Activated T-helper 17 cell treated with anti-CD3 and anti-CD28 coated beads, Interleukin-2, amount 50 U/mL, for 72 hours (primary cell): ENCODE measurements at regions not wholly inside any gene's neighbourhood (a gene's known extent, or its start where the extent isn't known, plus 50 kb on each side); places are given as distances from the start of the nearest gene placed in this dataset.

Experiments used
- ATAC-seq: fragments of 150-1000 bp; cut with Tn5 transposase; replicated peaks from 2 replicates; pipeline ENCODE4 v1.10.0; 2021; ENCODE audit warnings: mild to moderate bottlenecking, moderate library complexity
- H3K27ac Mint-ChIP-seq: one replicate; pipeline ENCODE4 v1.8.0; 2022; ENCODE audit warnings: mixed read lengths
- H3K27me3 Mint-ChIP-seq: one replicate; pipeline ENCODE4 v1.8.0; 2022; ENCODE audit warnings: mixed read lengths
- H3K36me3 Mint-ChIP-seq: one replicate; pipeline ENCODE4 v1.8.0; 2022; ENCODE audit warnings: low read depth, mild to moderate bottlenecking, mixed read lengths
- H3K4me1 Mint-ChIP-seq: one replicate; pipeline ENCODE4 v1.8.0; 2022; ENCODE audit warnings: mixed read lengths
- H3K4me3 Mint-ChIP-seq: one replicate; pipeline ENCODE4 v1.8.0; 2022; ENCODE audit warnings: mild to moderate bottlenecking, mixed read lengths
- H3K9me3 Mint-ChIP-seq: one replicate; pipeline ENCODE4 v1.8.0; 2022; ENCODE audit warnings: mixed read lengths

- H3K27ac Mint-ChIP-seq, result no peak overlapping the region
- H3K4me1 Mint-ChIP-seq, result no peaks in the 10 kb centered on the region
- ATAC-seq, result no peak
- no peak overlapping the region for H3K4me3 Mint-ChIP-seq
- H3K27me3 Mint-ChIP-seq, result no peaks in the 10 kb centered on the region
- H3K9me3 Mint-ChIP-seq, result no peaks in the 10 kb centered on the region
- H3K36me3 Mint-ChIP-seq, result no peaks in the 10 kb centered on the region
Measured at GRCh38 chr15:66952756-66953522, 112.5 kb upstream of the SMAD3 start.

DNA sequence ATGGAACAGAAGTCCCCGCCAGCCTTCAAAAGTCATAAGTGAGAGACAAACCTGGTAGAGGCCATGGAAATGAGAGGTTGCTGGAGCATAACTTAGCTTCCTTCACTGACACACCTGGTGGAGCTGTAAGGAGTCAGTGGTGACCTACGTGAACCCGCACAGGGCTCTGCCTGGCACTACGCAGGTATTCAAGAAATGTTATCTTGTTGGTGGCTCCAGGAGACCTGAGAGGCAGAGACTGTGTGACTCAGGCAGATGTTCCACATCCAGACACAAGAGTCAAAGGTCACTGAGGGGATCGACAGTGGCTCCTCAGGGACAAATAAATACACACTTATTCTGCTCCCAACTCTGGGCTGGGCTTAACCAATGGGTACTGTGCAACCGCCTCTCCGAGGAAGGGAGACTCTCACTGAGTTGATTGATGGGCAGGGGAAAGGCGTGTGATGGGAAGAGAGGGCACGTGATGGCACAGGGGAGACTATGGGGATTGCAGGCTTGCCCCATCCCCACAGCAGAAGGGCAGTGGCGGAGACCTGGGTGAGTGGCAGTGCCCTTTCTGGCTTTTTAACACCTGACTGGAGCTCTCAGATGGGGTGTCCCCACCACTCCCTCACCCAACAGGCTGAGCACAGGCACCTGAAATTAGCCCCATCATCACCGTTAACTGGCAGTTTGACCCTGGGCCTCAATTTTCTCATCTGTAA is 111.7 kb upstream of the SMAD3 start:
- no peaks in the 10 kb centered on the region for H3K4me1 Mint-ChIP-seq
- no peak for ATAC-seq
- no peaks in the 10 kb centered on the region for H3K9me3 Mint-ChIP-seq
- H3K4me3 Mint-ChIP-seq, result no peak overlapping the region
- H3K27ac Mint-ChIP-seq, result no peak overlapping the region
- H3K36me3 Mint-ChIP-seq, result no peaks in the 10 kb centered on the region
- H3K27me3 Mint-ChIP-seq, result no peaks in the 10 kb centered on the region

DNA sequence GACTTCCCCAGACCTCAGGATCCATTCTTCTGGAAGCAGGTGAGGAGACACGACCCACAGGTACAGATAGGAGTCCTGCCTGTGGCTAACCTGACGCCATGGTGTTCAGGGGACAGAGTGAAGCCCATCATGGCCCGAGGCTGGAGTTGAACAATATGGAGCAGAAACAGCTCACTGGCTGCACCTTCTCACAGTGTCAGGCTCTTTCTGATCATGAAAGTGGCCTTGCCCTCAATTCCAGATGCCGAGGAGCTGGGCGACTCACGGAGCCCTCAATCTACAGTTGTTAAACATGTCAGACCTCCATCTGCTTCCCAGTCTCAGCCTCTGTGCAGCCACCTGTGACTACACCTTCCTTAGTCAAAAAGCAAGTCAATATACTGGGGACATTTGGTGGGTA is 110.8 kb upstream of the SMAD3 start:
- H3K4me3 Mint-ChIP-seq, result no peak overlapping the region
- no peak for ATAC-seq
- H3K27me3 Mint-ChIP-seq, result no peaks in the 10 kb centered on the region
- no peaks in the 10 kb centered on the region for H3K4me1 Mint-ChIP-seq
- no peak overlapping the region for H3K27ac Mint-ChIP-seq
- H3K36me3 Mint-ChIP-seq, result no peaks in the 10 kb centered on the region
- H3K9me3 Mint-ChIP-seq, result no peaks in the 10 kb centered on the region

GRCh38 chr15:66955001-66955516 is 110.3 kb upstream of the SMAD3 start:
- H3K27ac Mint-ChIP-seq, result no peak overlapping the region
- ATAC-seq, result no peak
- no peak overlapping the region for H3K4me3 Mint-ChIP-seq
- no peaks in the 10 kb centered on the region for H3K9me3 Mint-ChIP-seq
- no peaks in the 10 kb centered on the region for H3K27me3 Mint-ChIP-seq
- no peaks in the 10 kb centered on the region for H3K4me1 Mint-ChIP-seq
- H3K36me3 Mint-ChIP-seq, result no peaks in the 10 kb centered on the region

- Mint-ChIP-seq H3K27me3 (no peaks in the 10 kb centered on the region), H3K27ac (no peak overlapping the region), H3K4me1 (no peaks in the 10 kb centered on the region), H3K4me3 (no peak overlapping the region), H3K9me3 (no peaks in the 10 kb centered on the region), H3K36me3 (no peaks in the 10 kb centered on the region)
- peak; percentile 42 for ATAC-seq
Measured at GRCh38 chr15:66955871-66956585, 109.4 kb upstream of the SMAD3 start.

DNA sequence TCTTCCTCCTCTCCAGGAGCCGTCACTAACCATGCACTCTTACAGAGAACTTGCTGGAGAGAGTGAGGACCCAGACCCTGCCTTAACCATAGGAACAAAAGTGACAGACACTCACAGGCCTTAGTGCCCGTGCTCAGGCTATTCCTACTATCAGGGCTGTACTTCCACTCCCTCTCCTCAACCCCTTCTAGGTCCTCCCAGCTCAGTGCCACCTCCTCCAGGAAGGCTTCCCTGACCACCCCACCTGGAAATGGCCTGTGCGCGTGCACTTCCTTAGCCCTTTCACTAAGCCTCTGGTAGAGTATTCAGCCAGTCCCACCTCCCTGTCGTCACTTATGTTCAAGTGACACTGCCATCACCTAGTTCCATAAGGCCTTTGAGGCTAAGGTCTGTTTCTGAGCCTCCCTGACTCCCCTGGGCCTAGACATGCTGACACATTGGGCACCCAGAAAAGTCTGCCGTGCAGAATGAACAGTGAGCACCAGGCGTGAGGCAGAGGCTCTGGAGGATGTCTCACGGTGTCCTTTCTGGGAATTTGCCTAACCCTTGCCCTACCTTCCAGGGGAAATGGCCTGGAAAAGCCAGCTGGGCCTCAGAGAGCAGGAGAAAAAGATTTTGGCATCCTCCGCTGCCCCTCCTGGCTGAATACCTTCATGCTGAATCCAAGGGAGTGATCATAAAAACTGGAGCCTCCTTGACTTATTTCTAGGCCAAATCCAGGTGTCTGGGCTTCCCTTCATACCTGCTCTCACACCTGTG is 108.6 kb upstream of the SMAD3 start:
- H3K4me1 Mint-ChIP-seq, result no peaks in the 10 kb centered on the region
- ATAC-seq, result no peak
- no peaks in the 10 kb centered on the region for H3K27me3 Mint-ChIP-seq
- H3K36me3 Mint-ChIP-seq, result no peaks in the 10 kb centered on the region
- H3K4me3 Mint-ChIP-seq, result no peak overlapping the region
- H3K27ac Mint-ChIP-seq, result no peak overlapping the region
- H3K9me3 Mint-ChIP-seq, result no peaks in the 10 kb centered on the region

DNA sequence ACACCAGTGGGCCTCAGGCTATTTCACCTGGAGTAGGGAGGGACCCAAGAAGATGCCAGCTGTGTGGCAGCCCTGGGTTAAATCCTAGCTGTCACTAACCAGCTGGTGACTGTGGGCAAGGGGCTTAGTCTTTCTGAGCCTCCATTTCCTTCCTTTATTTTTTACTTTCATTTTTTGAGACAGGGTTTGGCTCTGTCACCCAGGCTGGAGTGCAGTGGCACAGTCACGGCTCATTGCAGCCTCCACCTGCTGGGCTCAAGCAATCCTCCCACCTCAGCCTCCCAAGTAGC is 108.0 kb upstream of the SMAD3 start:
- H3K4me3 Mint-ChIP-seq, result no peak overlapping the region
- ATAC-seq, result no peak
- H3K36me3 Mint-ChIP-seq, result no peaks in the 10 kb centered on the region
- H3K9me3 Mint-ChIP-seq, result no peaks in the 10 kb centered on the region
- H3K27ac Mint-ChIP-seq, result no peak overlapping the region
- H3K4me1 Mint-ChIP-seq, result no peaks in the 10 kb centered on the region
- H3K27me3 Mint-ChIP-seq, result no peaks in the 10 kb centered on the region

- no peaks in the 10 kb centered on the region for H3K27me3 Mint-ChIP-seq
- ATAC-seq, result no peak
- H3K27ac Mint-ChIP-seq, result no peak overlapping the region
- H3K4me1 Mint-ChIP-seq, result no peaks in the 10 kb centered on the region
- no peaks in the 10 kb centered on the region for H3K36me3 Mint-ChIP-seq
- no peak overlapping the region for H3K4me3 Mint-ChIP-seq
- no peaks in the 10 kb centered on the region for H3K9me3 Mint-ChIP-seq
Measured at GRCh38 chr15:66959066-66959465, 106.3 kb upstream of the SMAD3 start.

DNA sequence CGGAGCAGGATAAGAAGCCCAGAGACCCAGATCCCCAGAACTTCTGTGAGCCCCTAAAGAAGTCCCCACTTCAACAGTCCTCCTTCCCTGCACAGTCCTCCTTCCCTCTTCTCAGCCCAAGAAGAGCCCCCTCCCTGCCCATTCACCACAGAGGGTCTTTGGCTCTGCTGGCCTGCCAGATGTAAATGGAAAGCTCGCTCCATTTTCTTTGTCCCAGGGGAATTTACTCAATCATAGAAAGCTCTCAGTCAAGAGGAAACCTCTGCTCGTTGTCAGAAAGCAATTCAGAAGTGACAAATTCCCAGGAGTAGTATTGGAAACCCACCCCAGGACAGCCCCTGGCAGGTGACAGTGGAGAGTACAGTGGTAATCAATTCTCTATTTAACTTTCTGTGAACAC is 105.5 kb upstream of the SMAD3 start:
- Mint-ChIP-seq H3K27me3 (no peaks in the 10 kb centered on the region), H3K4me3 (no peak overlapping the region), H3K4me1 (no peaks in the 10 kb centered on the region), H3K27ac (no peak overlapping the region), H3K36me3 (no peaks in the 10 kb centered on the region), H3K9me3 (no peaks in the 10 kb centered on the region)
- ATAC-seq, result no peak

GRCh38 chr15:66960519-66960918 is 104.9 kb upstream of the SMAD3 start:
- Mint-ChIP-seq H3K27me3 (no peaks in the 10 kb centered on the region), H3K36me3 (no peaks in the 10 kb centered on the region), H3K4me3 (no peak overlapping the region), H3K4me1 (no peaks in the 10 kb centered on the region), H3K9me3 (no peaks in the 10 kb centered on the region), H3K27ac (no peak overlapping the region)
- no peak for ATAC-seq

GRCh38 chr15:66961407-66961884 is 104.0 kb upstream of the SMAD3 start:
- H3K9me3 Mint-ChIP-seq, result no peaks in the 10 kb centered on the region
- ATAC-seq, result no peak
- H3K27ac Mint-ChIP-seq, result no peak overlapping the region
- H3K4me1 Mint-ChIP-seq, result no peaks in the 10 kb centered on the region
- no peak overlapping the region for H3K4me3 Mint-ChIP-seq
- H3K36me3 Mint-ChIP-seq, result no peaks in the 10 kb centered on the region
- no peaks in the 10 kb centered on the region for H3K27me3 Mint-ChIP-seq

- H3K9me3 Mint-ChIP-seq, result no peaks in the 10 kb centered on the region
- H3K4me1 Mint-ChIP-seq, result no peaks in the 10 kb centered on the region
- no peak overlapping the region for H3K27ac Mint-ChIP-seq
- no peaks in the 10 kb centered on the region for H3K27me3 Mint-ChIP-seq
- no peak overlapping the region for H3K4me3 Mint-ChIP-seq
- H3K36me3 Mint-ChIP-seq, result no peaks in the 10 kb centered on the region
- no peak for ATAC-seq
Measured at GRCh38 chr15:66961901-66962300, 103.5 kb upstream of the SMAD3 start.

DNA sequence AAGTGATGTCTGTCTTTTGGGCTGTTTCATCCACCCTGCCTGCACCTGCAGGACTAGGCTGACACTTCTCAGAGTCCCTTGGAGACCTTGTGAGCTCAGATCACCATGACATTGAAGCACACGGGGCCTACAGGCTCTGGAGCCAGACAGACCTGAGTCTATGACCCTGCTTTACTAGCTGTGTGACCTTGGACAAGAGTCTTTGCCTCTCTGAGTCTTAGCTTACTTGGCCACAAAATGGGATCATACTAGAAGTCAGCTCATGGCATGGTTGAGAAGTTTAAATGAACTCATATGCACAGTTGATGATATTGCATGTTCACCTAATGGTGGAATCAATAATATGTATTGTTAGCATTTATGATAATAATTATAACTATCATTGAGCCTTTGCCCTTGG is 102.9 kb upstream of the SMAD3 start:
- ATAC-seq, result no peak
- H3K9me3 Mint-ChIP-seq, result no peaks in the 10 kb centered on the region
- no peaks in the 10 kb centered on the region for H3K4me1 Mint-ChIP-seq
- no peak overlapping the region for H3K27ac Mint-ChIP-seq
- H3K27me3 Mint-ChIP-seq, result no peaks in the 10 kb centered on the region
- H3K4me3 Mint-ChIP-seq, result no peak overlapping the region
- no peaks in the 10 kb centered on the region for H3K36me3 Mint-ChIP-seq

DNA sequence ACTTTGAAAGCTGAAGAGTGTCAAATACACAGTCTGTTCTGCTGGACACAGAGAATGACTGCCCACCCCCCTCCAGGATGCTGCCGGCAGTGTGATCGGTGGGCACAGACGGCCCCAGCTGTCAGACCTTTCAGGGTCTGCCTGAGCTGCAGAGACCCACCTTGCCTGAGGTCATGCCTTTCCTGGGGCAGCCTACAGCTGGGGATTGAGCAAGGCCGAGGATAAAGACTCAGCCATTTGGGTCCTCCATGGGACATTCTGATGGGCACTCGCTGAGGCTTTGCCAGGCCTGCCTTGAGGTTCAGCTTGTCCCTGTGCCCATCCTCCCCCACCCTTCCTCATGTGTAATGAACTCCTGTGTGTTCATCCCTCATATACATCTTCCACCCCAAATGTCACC is 102.3 kb upstream of the SMAD3 start:
- Mint-ChIP-seq H3K27ac (no peak overlapping the region), H3K9me3 (no peaks in the 10 kb centered on the region), H3K27me3 (no peaks in the 10 kb centered on the region), H3K36me3 (no peaks in the 10 kb centered on the region), H3K4me1 (no peaks in the 10 kb centered on the region), H3K4me3 (no peak overlapping the region)
- no peak for ATAC-seq
